ENCODE measurements at regions not wholly inside any gene's neighbourhood (a gene's known extent, or its start where the extent isn't known, plus 50 kb on each side); places are given as distances from the start of the nearest gene placed in this dataset.

DNA sequence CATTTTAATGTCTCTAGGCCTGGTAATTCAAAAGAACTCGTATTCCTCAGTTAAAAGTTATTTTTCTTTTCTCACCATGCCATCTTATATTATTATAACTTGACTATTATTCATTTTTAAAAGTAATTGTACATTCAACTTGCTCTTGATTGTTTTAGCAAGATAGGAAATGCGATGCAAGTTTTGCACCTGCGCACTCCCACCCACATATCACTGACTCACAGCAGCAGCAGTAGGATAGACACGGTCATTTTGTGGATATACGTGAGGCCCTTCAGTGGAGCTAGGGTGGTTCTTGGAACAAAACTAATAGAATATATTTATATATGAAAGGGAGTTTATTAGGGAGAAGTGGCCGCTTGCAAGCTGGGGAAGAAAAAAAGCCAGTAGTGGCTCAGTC lies 95.5 kb upstream of the UBE3A start:
- no peaks in the 10 kb centered on the region for H3K27me3 ChIP-seq (ENCODE audit: control insufficient read depth in 2 of 2, insufficient read depth in 2 of 2, low read length in 2 of 2)
- ATAC-seq (no peak), DNase-seq (no peak)
- no peak overlapping the region for H3K4me3 ChIP-seq (ENCODE audit: low read length)
- Mint-ChIP-seq H3K27ac (no peak overlapping the region), H3K27me3 (peaks cover 0 to 13% (median 5%) of the 10 kb centered on the region in 5 donors), H3K4me3 (no peak overlapping the region), H3K36me3 (no peaks in the 10 kb centered on the region), H3K9me3 (peaks cover 0 to 15% (median 10%) of the 10 kb centered on the region in 11 donors), H3K4me1 (no peaks in the 10 kb centered on the region)
- ChIA-PET POLR2A (no interaction called here), CTCF (no interaction called here)
- H3K4me1 ChIP-seq (ENCODE audit: control insufficient read depth in 2 of 2, insufficient read depth in 2 of 2, low read length in 2 of 2) = no peaks in the 10 kb centered on the region
- no peaks in the 10 kb centered on the region for H3K36me3 ChIP-seq (ENCODE audit: control insufficient read depth in 2 of 3, insufficient read depth in 3 of 3, low read length in 3 of 3)
- intact Hi-C loops (cut with micrococcal nuclease) = no loop called here
- H3K27ac ChIP-seq (ENCODE audit: low read depth, low read length) = no peak overlapping the region
- no peaks in the 10 kb centered on the region for H3K9me3 ChIP-seq (ENCODE audit: control insufficient read depth in 2 of 3, low read length in 3 of 3)

DNA sequence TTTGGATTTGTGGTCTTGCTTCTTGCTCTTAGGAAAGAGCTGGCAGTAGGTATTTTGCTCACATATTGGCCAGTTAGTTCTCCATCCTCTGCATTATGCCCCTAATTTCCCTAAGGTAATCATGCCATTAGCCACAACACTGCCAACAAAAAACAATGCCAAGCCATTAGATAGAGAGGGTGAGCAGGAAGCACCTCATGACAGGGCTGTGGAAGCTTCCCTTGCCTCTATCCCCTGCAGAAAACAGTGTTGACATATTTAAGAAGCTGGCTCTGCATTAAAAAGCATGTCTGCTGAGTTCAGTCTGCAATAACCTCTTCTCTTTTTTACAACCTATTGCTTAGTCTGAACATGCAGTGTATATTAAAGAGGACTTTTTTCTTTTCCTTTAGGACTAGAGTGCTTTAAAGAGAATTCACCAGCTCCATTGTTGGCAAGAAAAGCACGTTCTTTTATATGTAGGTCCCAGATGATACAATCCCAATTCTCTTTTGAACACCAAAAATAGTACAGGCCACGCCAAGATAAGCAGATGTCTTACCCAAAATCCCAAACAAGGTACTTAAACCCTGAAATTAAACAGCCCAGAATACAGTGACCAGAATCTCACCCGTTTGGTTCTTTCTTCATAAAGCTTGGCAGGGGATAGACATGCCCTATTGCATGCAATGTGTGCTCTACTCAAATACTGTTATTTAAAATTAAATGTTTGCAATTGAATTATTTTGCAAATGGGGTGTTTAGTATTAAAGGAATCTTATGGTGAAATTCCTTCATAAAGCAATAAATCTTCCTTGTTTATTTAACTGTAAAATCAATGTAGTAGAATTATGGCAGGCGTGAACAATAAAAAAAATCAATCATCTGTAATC lies 93.7 kb upstream of the UBE3A start:
- no peaks in the 10 kb centered on the region for H3K4me1 ChIP-seq (ENCODE audit: control insufficient read depth in 2 of 2, insufficient read depth in 2 of 2, low read length in 2 of 2)
- ChIA-PET POLR2A (no interaction called here), CTCF (interaction anchor here (0.6 kb wide), 1 partner anchor 1569 kb away, joined by 3 read pairs; no protein-coding TSS in a partner anchor)
- Mint-ChIP-seq H3K4me1 (no peaks in the 10 kb centered on the region), H3K27ac (no peak overlapping the region), H3K9me3 (peaks cover 0 to 20% (median 10%) of the 10 kb centered on the region in 11 donors), H3K36me3 (peaks cover 0 to 1% (median 0%) of the 10 kb centered on the region in 5 donors), H3K27me3 (peaks cover 0 to 13% (median 5%) of the 10 kb centered on the region in 5 donors), H3K4me3 (no peak overlapping the region)
- H3K27ac ChIP-seq (ENCODE audit: low read depth, low read length) = no peak overlapping the region
- DNase-seq (no peak), ATAC-seq (no peak)
- H3K27me3 ChIP-seq (ENCODE audit: control insufficient read depth in 2 of 2, insufficient read depth in 2 of 2, low read length in 2 of 2) = no peaks in the 10 kb centered on the region
- no peak overlapping the region for H3K4me3 ChIP-seq (ENCODE audit: low read length)
- intact Hi-C loops (cut with micrococcal nuclease) = no loop called here
- no peaks in the 10 kb centered on the region for H3K36me3 ChIP-seq (ENCODE audit: control insufficient read depth in 2 of 3, insufficient read depth in 3 of 3, low read length in 3 of 3)
- no peaks in the 10 kb centered on the region for H3K9me3 ChIP-seq (ENCODE audit: control insufficient read depth in 2 of 3, low read length in 3 of 3)

DNA sequence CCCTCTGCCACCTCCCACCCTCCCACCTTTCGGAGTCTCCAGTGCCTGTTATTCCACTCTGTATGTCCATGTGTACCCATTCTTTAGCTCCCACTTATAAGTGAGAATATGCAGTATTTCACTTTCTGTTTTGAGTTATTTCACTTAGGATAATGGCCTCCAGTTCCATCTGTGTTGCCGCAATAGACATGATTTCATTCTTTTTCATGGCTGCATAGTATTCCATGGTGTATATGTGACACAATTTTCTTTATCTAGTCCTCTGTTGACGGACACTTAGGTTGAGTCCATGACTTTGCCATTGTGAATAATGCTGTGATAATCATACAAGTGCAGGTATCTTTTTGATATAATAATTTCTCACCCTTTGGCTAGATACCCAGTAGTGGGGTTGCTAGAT lies 91.0 kb upstream of the UBE3A start:
- peaks cover 0 to 1% (median 0%) of the 10 kb centered on the region in 5 donors for H3K36me3 Mint-ChIP-seq
- H3K9me3 Mint-ChIP-seq = peaks cover 0 to 28% (median 11%) of the 10 kb centered on the region in 11 donors
- intact Hi-C loops (cut with micrococcal nuclease) = no loop called here
- Histone ChIP-seq H3K27ac (ENCODE audit: low read depth, low read length) (no peak overlapping the region), H3K9me3 (ENCODE audit: control insufficient read depth in 2 of 3, low read length in 3 of 3) (no peaks in the 10 kb centered on the region), H3K4me1 (ENCODE audit: control insufficient read depth in 2 of 2, insufficient read depth in 2 of 2, low read length in 2 of 2) (no peaks in the 10 kb centered on the region), H3K27me3 (ENCODE audit: control insufficient read depth in 2 of 2, insufficient read depth in 2 of 2, low read length in 2 of 2) (no peaks in the 10 kb centered on the region), H3K36me3 (ENCODE audit: control insufficient read depth in 2 of 3, insufficient read depth in 3 of 3, low read length in 3 of 3) (no peaks in the 10 kb centered on the region), H3K4me3 (ENCODE audit: low read length) (no peak overlapping the region)
- POLR2A ChIA-PET = no interaction called here
- no peaks in the 10 kb centered on the region for H3K4me1 Mint-ChIP-seq
- ATAC-seq = no peak
- no peak overlapping the region for H3K4me3 Mint-ChIP-seq
- H3K27me3 Mint-ChIP-seq = peaks cover 0 to 13% (median 5%) of the 10 kb centered on the region in 5 donors
- DNase-seq = no peak
- CTCF ChIA-PET = no interaction called here
- H3K27ac Mint-ChIP-seq = no peak overlapping the region

GRCh38 chr15:25527118-25527517 lies 88.3 kb upstream of the UBE3A start:
- Histone ChIP-seq H3K9me3 (ENCODE audit: control insufficient read depth in 2 of 3, low read length in 3 of 3) (no peaks in the 10 kb centered on the region), H3K36me3 (ENCODE audit: control insufficient read depth in 2 of 3, insufficient read depth in 3 of 3, low read length in 3 of 3) (no peaks in the 10 kb centered on the region), H3K27me3 (ENCODE audit: control insufficient read depth in 2 of 2, insufficient read depth in 2 of 2, low read length in 2 of 2) (no peaks in the 10 kb centered on the region), H3K4me3 (ENCODE audit: low read length) (no peak overlapping the region), H3K4me1 (ENCODE audit: control insufficient read depth in 2 of 2, insufficient read depth in 2 of 2, low read length in 2 of 2) (no peaks in the 10 kb centered on the region), H3K27ac (ENCODE audit: low read depth, low read length) (no peak overlapping the region)
- no peak for ATAC-seq
- H3K27me3 Mint-ChIP-seq = peaks cover 0 to 15% (median 6%) of the 10 kb centered on the region in 5 donors
- H3K4me3 Mint-ChIP-seq = no peak overlapping the region
- H3K9me3 Mint-ChIP-seq = peaks cover 0 to 49% (median 19%) of the 10 kb centered on the region in 11 donors
- intact Hi-C loops (cut with micrococcal nuclease) = no loop called here
- POLR2A ChIA-PET = no interaction called here
- no peak overlapping the region for H3K27ac Mint-ChIP-seq
- no peaks in the 10 kb centered on the region for H3K4me1 Mint-ChIP-seq
- CTCF ChIA-PET = no interaction called here
- DNase-seq = no peak
- H3K36me3 Mint-ChIP-seq = peaks cover 0 to 4% (median 0%) of the 10 kb centered on the region in 5 donors

DNA sequence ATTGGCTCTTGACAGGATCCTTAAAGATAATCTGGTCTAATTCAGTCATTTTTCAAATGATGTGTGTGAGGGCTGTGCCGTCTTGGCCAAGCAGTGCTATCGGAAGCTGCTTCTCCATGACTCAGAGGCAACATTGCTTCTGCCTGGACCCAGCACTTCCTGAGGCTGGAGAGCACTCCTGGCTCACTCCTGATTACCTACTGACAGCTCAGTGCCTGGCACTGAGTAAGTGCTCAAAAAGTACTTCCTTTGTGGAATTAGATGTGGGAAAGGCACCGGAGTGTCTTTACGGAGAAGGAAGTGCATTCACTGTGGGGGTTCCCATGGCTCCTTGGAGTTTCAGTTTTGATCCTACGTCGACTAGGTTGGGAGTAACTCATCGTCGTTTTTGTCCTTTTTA lies 86.9 kb upstream of the UBE3A start:
- DNase-seq (no peak), ATAC-seq (no peak)
- Mint-ChIP-seq H3K27ac (no peak overlapping the region), H3K9me3 (peaks cover 0 to 57% (median 22%) of the 10 kb centered on the region in 11 donors), H3K4me1 (no peaks in the 10 kb centered on the region), H3K36me3 (peaks cover 0 to 5% (median 1%) of the 10 kb centered on the region in 5 donors), H3K27me3 (peaks cover 0 to 25% (median 15%) of the 10 kb centered on the region in 5 donors), H3K4me3 (no peak overlapping the region)
- ChIA-PET CTCF (no interaction called here), POLR2A (no interaction called here)
- intact Hi-C loops (cut with micrococcal nuclease) = no loop called here
- Histone ChIP-seq H3K4me3 (ENCODE audit: low read length) (no peak overlapping the region), H3K27ac (ENCODE audit: low read depth, low read length) (no peak overlapping the region), H3K9me3 (ENCODE audit: control insufficient read depth in 2 of 3, low read length in 3 of 3) (no peaks in the 10 kb centered on the region), H3K36me3 (ENCODE audit: control insufficient read depth in 2 of 3, insufficient read depth in 3 of 3, low read length in 3 of 3) (no peaks in the 10 kb centered on the region), H3K4me1 (ENCODE audit: control insufficient read depth in 2 of 2, insufficient read depth in 2 of 2, low read length in 2 of 2) (no peaks in the 10 kb centered on the region), H3K27me3 (ENCODE audit: control insufficient read depth in 2 of 2, insufficient read depth in 2 of 2, low read length in 2 of 2) (no peaks in the 10 kb centered on the region)

DNA sequence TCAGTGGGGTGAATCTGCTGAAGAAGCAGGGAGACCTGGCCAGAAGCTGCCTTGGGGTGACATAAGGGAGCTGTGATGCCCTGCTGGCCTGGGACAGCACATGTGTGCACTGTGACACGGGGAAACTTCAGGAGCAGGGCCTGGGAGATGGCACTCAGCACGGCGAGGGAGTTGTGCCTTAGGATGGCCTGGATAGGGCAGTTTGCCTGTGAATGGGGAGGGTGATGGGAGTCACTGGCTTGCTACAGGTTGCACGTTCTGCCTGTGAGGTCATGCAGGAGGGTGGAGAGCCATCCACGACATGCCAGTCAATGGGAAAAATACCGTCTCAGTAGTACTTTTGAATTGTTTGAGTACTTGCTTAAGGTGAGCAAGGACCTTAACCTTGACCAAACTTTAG lies 76.8 kb upstream of the UBE3A start:
- Mint-ChIP-seq H3K27ac (no peak overlapping the region), H3K27me3 (peaks cover 0 to 20% (median 8%) of the 10 kb centered on the region in 5 donors), H3K36me3 (no peaks in the 10 kb centered on the region), H3K4me1 (no peaks in the 10 kb centered on the region), H3K9me3 (peaks cover 0 to 3% (median 0%) of the 10 kb centered on the region in 11 donors), H3K4me3 (no peak overlapping the region)
- Histone ChIP-seq H3K27me3 (ENCODE audit: control insufficient read depth in 2 of 2, insufficient read depth in 2 of 2, low read length in 2 of 2) (no peaks in the 10 kb centered on the region), H3K9me3 (ENCODE audit: control insufficient read depth in 2 of 3, low read length in 3 of 3) (no peaks in the 10 kb centered on the region), H3K4me1 (ENCODE audit: control insufficient read depth in 2 of 2, insufficient read depth in 2 of 2, low read length in 2 of 2) (no peaks in the 10 kb centered on the region), H3K4me3 (ENCODE audit: low read length) (no peak overlapping the region), H3K36me3 (ENCODE audit: control insufficient read depth in 2 of 3, insufficient read depth in 3 of 3, low read length in 3 of 3) (no peaks in the 10 kb centered on the region), H3K27ac (ENCODE audit: low read depth, low read length) (no peak overlapping the region)
- ChIA-PET CTCF (no interaction called here), POLR2A (no interaction called here)
- intact Hi-C loops (cut with micrococcal nuclease) = no loop called here
- ATAC-seq = no peak
- no peak for DNase-seq

DNA sequence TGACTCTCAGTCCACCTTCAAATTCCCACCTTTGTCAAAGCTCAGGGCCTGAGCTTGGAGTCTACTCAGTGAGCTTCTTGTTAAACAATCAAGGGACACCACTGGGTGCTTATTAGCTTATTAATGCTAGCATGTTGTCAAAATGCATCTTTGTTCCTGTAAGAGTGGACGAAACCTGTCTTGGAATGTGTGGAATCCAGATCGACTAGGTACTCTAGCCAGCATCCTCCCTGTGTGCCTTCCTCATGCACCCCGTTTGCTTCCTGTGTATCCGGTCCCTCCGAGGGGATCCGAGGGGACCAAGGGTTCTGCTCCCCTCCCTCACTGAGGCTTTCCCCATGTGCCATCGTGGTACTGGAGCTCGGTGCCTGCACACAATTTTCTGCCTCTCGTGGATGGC lies 75.7 kb upstream of the UBE3A start:
- Mint-ChIP-seq H3K36me3 (no peaks in the 10 kb centered on the region), H3K27ac (no peak overlapping the region), H3K27me3 (peaks cover 0 to 20% (median 0%) of the 10 kb centered on the region in 5 donors), H3K4me3 (no peak overlapping the region), H3K9me3 (peaks cover 0 to 3% (median 0%) of the 10 kb centered on the region in 11 donors), H3K4me1 (no peaks in the 10 kb centered on the region)
- no peaks in the 10 kb centered on the region for H3K4me1 ChIP-seq (ENCODE audit: control insufficient read depth in 2 of 2, insufficient read depth in 2 of 2, low read length in 2 of 2)
- ATAC-seq = no peak
- no peaks in the 10 kb centered on the region for H3K36me3 ChIP-seq (ENCODE audit: control insufficient read depth in 2 of 3, insufficient read depth in 3 of 3, low read length in 3 of 3)
- POLR2A ChIA-PET = no interaction called here
- no peak for DNase-seq
- H3K27me3 ChIP-seq (ENCODE audit: control insufficient read depth in 2 of 2, insufficient read depth in 2 of 2, low read length in 2 of 2) = no peaks in the 10 kb centered on the region
- CTCF ChIA-PET = no interaction called here
- no peak overlapping the region for H3K27ac ChIP-seq (ENCODE audit: low read depth, low read length)
- intact Hi-C loops (cut with micrococcal nuclease) = no loop called here
- no peak overlapping the region for H3K4me3 ChIP-seq (ENCODE audit: low read length)
- no peaks in the 10 kb centered on the region for H3K9me3 ChIP-seq (ENCODE audit: control insufficient read depth in 2 of 3, low read length in 3 of 3)
